Upper lobe of left lung (tissue), 4 donors: ENCODE measurements at regions not wholly inside any gene's neighbourhood (a gene's known extent, or its start where the extent isn't known, plus 50 kb on each side); places are given as distances from the start of the nearest gene placed in this dataset.

Source experiments
- CTCF ChIP-seq, 6 experiments: fragments of 450-650 bp in 4 of 6; fragments of 200-600 bp in 2 of 6; sonication (generic) in 2 of 6; IDR thresholded peaks; one replicate each; pipeline ENCODE4 v1.5.1; 2016 to 2019; ENCODE audit warnings: antibody characterized with exemption in 6 of 6
- POLR2A ChIP-seq, 4 donors: fragments of 450-650 bp; IDR thresholded peaks; one replicate each; pipeline ENCODE4 v1.5.1; 2016 to 2017; ENCODE audit warnings: antibody characterized with exemption in 4 of 4, mild to moderate bottlenecking in 2 of 4
- POLR2AphosphoS5 ChIP-seq, 2 donors: sonication (generic); formaldehyde crosslinking; IDR thresholded peaks; one replicate each; pipeline ENCODE4 v1.5.1; 2017; ENCODE audit warnings: antibody characterized with exemption in 2 of 2

DNA sequence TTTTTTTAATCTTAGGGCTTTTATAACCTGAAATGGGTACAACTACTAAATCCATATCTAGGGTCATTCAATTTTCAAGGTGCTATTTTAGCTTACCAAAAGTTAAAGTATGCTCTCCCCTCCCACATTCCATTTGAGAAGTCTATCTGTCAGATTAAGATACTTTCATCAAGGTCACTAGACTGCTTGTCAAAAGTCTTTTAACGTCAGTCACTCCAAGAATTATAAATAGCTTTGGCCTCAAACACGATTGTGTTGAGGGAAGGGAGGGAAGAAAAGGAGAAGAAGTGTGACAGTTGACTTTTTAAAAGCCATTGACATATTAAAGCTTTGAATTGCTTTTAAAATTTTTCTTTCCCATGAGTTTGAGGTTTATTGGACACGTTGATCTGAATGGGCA is 175.8 kb downstream of the PTGER3 start:
- TF ChIP-seq CTCF (IDR thresholded peaks at IDR 0.05) (no peak), POLR2A (IDR thresholded peaks at IDR 0.05) (no peak), POLR2AphosphoS5 (IDR thresholded peaks at IDR 0.05) (no peak)
